ENCODE measurements at regions not wholly inside any gene's neighbourhood (a gene's known extent, or its start where the extent isn't known, plus 50 kb on each side); places are given as distances from the start of the nearest gene placed in this dataset.

GRCh38 chr7:22667187-22667561 lies 59.8 kb upstream of the IL6 start:
- TF ChIP-seq RNF2 (IDR thresholded peaks at IDR 0.05; ENCODE audit: borderline replicate concordance, low read depth, low read length, missing control alignments, poor library complexity, severe bottlenecking) (no peak), KDM4A (IDR thresholded peaks at IDR 0.05; ENCODE audit: low read depth, low read length, severe bottlenecking) (no peak), SUZ12 (IDR thresholded peaks at IDR 0.05; ENCODE audit: low read length) (no peak), CREB1 (IDR thresholded peaks at IDR 0.05) (no peak), EP300 (IDR thresholded peaks at IDR 0.05; ENCODE audit: borderline replicate concordance in 1 of 2, low read depth in 2 of 2, low read length in 2 of 2) (no peak), CTCF (IDR thresholded peaks at IDR 0.05; ENCODE audit: control extremely low read depth in 1 of 3, insufficient read depth in 1 of 3, low read depth in 1 of 3, low read length in 3 of 3) (no peak), GTF2F1 (IDR thresholded peaks at IDR 0.05; ENCODE audit: borderline replicate concordance, low read depth, low read length) (no peak)
- H3K9ac ChIP-seq (replicated peaks in 1 of 4; ENCODE audit: extremely low read depth in 1 of 4, low read depth in 3 of 4, low read length in 3 of 4) = no peak overlapping the region
- peak overlapping the region; percentile 80; the same call in 1 of the 2 replicates for H2BK12ac ChIP-seq (ENCODE audit: low read depth, low read length)
- no peaks in the 10 kb centered on the region for H3K79me1 ChIP-seq (ENCODE audit: low read depth, low read length)
- 93% methylated on average over 13 of the region's 13 CpGs; no CpG with 5 or more reads in 1 of the 2 experiments for WGBS, 2 experiments (ENCODE audit: extremely low coverage in 1 of 2, insufficient coverage in 1 of 2, insufficient read length in 1 of 2, insufficient replicate concordance in 2 of 2, low coverage in 1 of 2, low lambda C conversion rate in 2 of 2, missing lambda C conversion rate in 1 of 2)
- peak overlapping the region; percentile 26; the same call in 1 of the 2 replicates for H3K27ac ChIP-seq (ENCODE audit: low read depth, low read length)
- H2BK5ac ChIP-seq (ENCODE audit: low read depth, low read length) = peak overlapping the region; percentile 82; the same call in 1 of the 2 replicates
- peak overlapping the region; percentile 36 for H4K91ac ChIP-seq (replicated peaks; ENCODE audit: insufficient read length, low read length)
- ChIA-PET CTCF (ENCODE audit: partially characterized antibody) (interaction anchor here (0.6 to 3.6 kb wide), 6 partner anchors 9 to 1953 kb away, joined by 3 to 13 read pairs (median 4); partner anchors contain the start of gene IL6), POLR2A (ENCODE audit: partially characterized antibody) (interaction anchor here (0.9 to 1.2 kb wide), 2 partner anchors 11 to 106 kb away, joined by 3 to 4 read pairs; no protein-coding TSS in a partner anchor)
- H4K20me1 ChIP-seq (replicated peaks in 1 of 2; ENCODE audit: control insufficient read depth in 1 of 2, insufficient read depth in 2 of 2, low read length in 2 of 2) = no peaks in the 10 kb centered on the region
- H3K4me3 ChIP-seq (ENCODE audit: extremely low read depth in 1 of 4, insufficient read depth in 2 of 4, low read depth in 3 of 4, low read length in 4 of 4) = no peak overlapping the region
- 0 out of 2 replicates have a peak overlapping the region, but pooled peaks have one; percentile 7 for H2AK5ac ChIP-seq (ENCODE audit: low read depth, low read length)
- no peak for DNase-seq (ENCODE audit: low read depth in 1 of 2, low spot score in 2 of 2)
- H4K5ac ChIP-seq (ENCODE audit: insufficient read length, low read depth, low read length) = no peak overlapping the region
- H3K14ac ChIP-seq (ENCODE audit: insufficient read length) = no peak overlapping the region
- H3K36me3 ChIP-seq (ENCODE audit: control insufficient read depth in 2 of 4, insufficient read depth in 4 of 4, low read length in 3 of 4) = no peaks in the 10 kb centered on the region
- peak overlapping the region; percentile 52 for H3K18ac ChIP-seq (ENCODE audit: extremely low read depth, low read length)
- H2BK20ac ChIP-seq (ENCODE audit: low read length) = no peak overlapping the region; the same call in 1 of the 2 replicates
- H3K23ac ChIP-seq (ENCODE audit: insufficient read length) = no peak overlapping the region
- peak overlapping the region; percentile 41 for H2BK120ac ChIP-seq (replicated peaks; ENCODE audit: low read depth, low read length)
- H2BK15ac ChIP-seq (ENCODE audit: low read length) = no peak overlapping the region
- no peak overlapping the region for H4K8ac ChIP-seq (ENCODE audit: extremely low read depth, insufficient read depth, low read length)
- no peaks in the 10 kb centered on the region; a peak in 1 of 4 replicates for H3K9me3 ChIP-seq (ENCODE audit: insufficient read depth in 2 of 2, low read depth in 1 of 2, low read length in 1 of 2)
- H3K56ac ChIP-seq (replicated peaks; ENCODE audit: insufficient read length, low read depth, low read length) = no peak overlapping the region
- no peak overlapping the region for H2AFZ ChIP-seq (ENCODE audit: low read length)
- no peaks in the 10 kb centered on the region for H3K27me3 ChIP-seq (replicated peaks in 1 of 4; ENCODE audit: control insufficient read depth in 3 of 4, extremely low read depth in 1 of 4, insufficient read depth in 3 of 4, low read length in 3 of 4)
- H3K23me2 ChIP-seq (ENCODE audit: low read depth, low read length) = peaks cover 2% of the 10 kb centered on the region; the same call in 1 of the 2 replicates
- H3K4ac ChIP-seq (replicated peaks; ENCODE audit: insufficient read length, low read depth, low read length) = no peak overlapping the region
- H3K4me1 ChIP-seq (replicated peaks in 1 of 4; ENCODE audit: control insufficient read depth in 3 of 4, insufficient read depth in 4 of 4, low read length in 3 of 4) = peaks cover 5 to 20% (median 16%) of the 10 kb centered on the region in 4 experiments
- FAIRE-seq = no peak
- H3K4me2 ChIP-seq (ENCODE audit: insufficient read depth in 1 of 2, low read depth in 2 of 2, low read length in 2 of 2) = no peak overlapping the region
- no peaks in the 10 kb centered on the region; a peak in 1 of 4 replicates for H3K79me2 ChIP-seq (ENCODE audit: control insufficient read depth in 1 of 2, insufficient read depth in 2 of 2, low read length in 2 of 2)
